HCT116 (cell line): ENCODE measurements at regions not wholly inside any gene's neighbourhood (a gene's known extent, or its start where the extent isn't known, plus 50 kb on each side); places are given as distances from the start of the nearest gene placed in this dataset.

Source experiments
- CTCF ChIP-seq, 3 experiments: fragments of 200-600 bp in 1 of 3; sonication (generic) in 1 of 3; IDR thresholded peaks in 2 of 3; conservative IDR thresholded peaks in 1 of 3; 2 replicates each; pipeline ENCODE4 v1.5.1; 2012 to 2017; ENCODE audit warnings: low read depth in 2 of 3, low read length in 2 of 3, antibody characterized with exemption in 1 of 3, borderline replicate concordance in 1 of 3, control low read depth in 1 of 3, mild to moderate bottlenecking in 1 of 3, mixed read lengths in 1 of 3, mixed run types in 1 of 3, moderate library complexity in 1 of 3; ENCODE audit not compliant: insufficient read depth in 1 of 3
- EZH2 ChIP-seq: fragments of 200-600 bp; sonication (generic); IDR thresholded peaks from 2 replicates; pipeline ENCODE4 v1.6.1; 2017; ENCODE audit warnings: antibody characterized with exemption, mixed run types
- POLR2A ChIP-seq: IDR thresholded peaks from 2 replicates; pipeline ENCODE4 v1.7.0; 2011; ENCODE audit warnings: borderline replicate concordance; ENCODE audit not compliant: insufficient read depth, insufficient read length; ENCODE audit errors: extremely low read depth
- RAD21 ChIP-seq: IDR thresholded peaks from 2 replicates; pipeline ENCODE4 v1.6.1; 2012; ENCODE audit warnings: low read depth, mild to moderate bottlenecking
- SP1 ChIP-seq: IDR thresholded peaks from 2 replicates; pipeline ENCODE4 v1.6.1; 2012; ENCODE audit warnings: low read depth

GRCh38 chr15:81939604-81940440, 106.0 kb downstream of the MEX3B start:
- TF ChIP-seq CTCF (IDR thresholded peaks at IDR 0.05 in 2 of 3, conservative IDR thresholded peaks at IDR 0.05 in 1 of 3; ENCODE audit: borderline replicate concordance in 1 of 3, insufficient read depth in 1 of 3, low read depth in 2 of 3, low read length in 2 of 3) (peak; percentile 42 to 88 (median 56); a peak in 5 of 6 replicates), EZH2 (no peak), POLR2A (no peak), RAD21 (peak; percentile 62), SP1 (no peak)
